Adrenal gland (tissue), 5 donors: ENCODE measurements at regions not wholly inside any gene's neighbourhood (a gene's known extent, or its start where the extent isn't known, plus 50 kb on each side); places are given as distances from the start of the nearest gene placed in this dataset.

ENCODE experiments used
- CTCF ChIP-seq, 6 experiments: fragments of 450-650 bp in 4 of 6; fragments of 200-600 bp in 2 of 6; sonication (generic) in 1 of 6; IDR thresholded peaks; 1 replicate in 5 of 6; 2 replicates in 1 of 6; pipeline versions ENCODE4 v1.5.1 to v1.8.0; 2016 to 2021; ENCODE audit warnings: antibody characterized with exemption in 6 of 6, mild to moderate bottlenecking in 2 of 6, moderate library complexity in 1 of 6
- POLR2A ChIP-seq, 2 donors: fragments of 450-650 bp; IDR thresholded peaks; one replicate each; pipeline ENCODE4 v1.6.1; 2017; ENCODE audit warnings: antibody characterized with exemption in 2 of 2, mild to moderate bottlenecking in 2 of 2, moderate library complexity in 1 of 2
- donor health status: DM: no; HTN: no; CAD: no.

GRCh38 chr10:44295644-44296241 lies 89.2 kb downstream of the CXCL12 start:
- TF ChIP-seq CTCF (IDR thresholded peaks at IDR 0.05) (no peak), POLR2A (IDR thresholded peaks at IDR 0.05) (no peak)
